HG03064 (cell line): ENCODE measurements at regions not wholly inside any gene's neighbourhood (a gene's known extent, or its start where the extent isn't known, plus 50 kb on each side); places are given as distances from the start of the nearest gene placed in this dataset.
"Not testable (repeated sequence)": the region's sequence is repeated elsewhere in the genome, so short reads cannot be mapped to it uniquely, and the experiment has no call there.

Experiments used
- ATAC-seq: cut with Tn5 transposase; IDR thresholded peaks from one replicate; pipeline ENCODE4 v1.9.1; 2021; ENCODE audit warnings: low read depth; ENCODE audit not compliant: unreplicated experiment

- no peak for ATAC-seq
Observed at GRCh38 chr1:60257531-60257930, 184.0 kb upstream of the C1orf87 start.

GRCh38 chr1:60255565-60255964 is 182.0 kb upstream of the C1orf87 start:
- ATAC-seq = no peak

- no peak for ATAC-seq
Observed at GRCh38 chr1:60251426-60251825, 177.9 kb upstream of the C1orf87 start.

GRCh38 chr1:60247467-60247866 is 173.9 kb upstream of the C1orf87 start:
- not testable (repeated sequence) for ATAC-seq

GRCh38 chr1:60245324-60245723 is 171.8 kb upstream of the C1orf87 start:
- no peak for ATAC-seq

GRCh38 chr1:60244906-60245305 is 171.3 kb upstream of the C1orf87 start:
- no peak for ATAC-seq

GRCh38 chr1:60235275-60235674 is 161.7 kb upstream of the C1orf87 start:
- no peak for ATAC-seq

GRCh38 chr1:60234776-60235175 is 161.2 kb upstream of the C1orf87 start:
- no peak for ATAC-seq

- no peak for ATAC-seq
Observed at GRCh38 chr1:60229821-60230220, 156.3 kb upstream of the C1orf87 start.

GRCh38 chr1:60228041-60228491 is 154.5 kb upstream of the C1orf87 start:
- ATAC-seq = no peak

GRCh38 chr1:60227601-60228000 is 154.0 kb upstream of the C1orf87 start:
- no peak for ATAC-seq

- no peak for ATAC-seq
Observed at GRCh38 chr1:60225486-60225885, 151.9 kb upstream of the C1orf87 start.

GRCh38 chr1:60224523-60224922 is 151.0 kb upstream of the C1orf87 start:
- ATAC-seq = no peak

- no peak for ATAC-seq
Observed at GRCh38 chr1:60223158-60223557, 149.6 kb upstream of the C1orf87 start.

- ATAC-seq = no peak
Observed at GRCh38 chr1:60222360-60223115, 149.0 kb upstream of the C1orf87 start.

GRCh38 chr1:60213253-60213652 is 139.7 kb upstream of the C1orf87 start:
- ATAC-seq = no peak

- no peak for ATAC-seq
Observed at GRCh38 chr1:60196026-60196425, 122.5 kb upstream of the C1orf87 start.

- no peak for ATAC-seq
Observed at GRCh38 chr1:60185684-60186083, 112.1 kb upstream of the C1orf87 start.

- ATAC-seq = no peak
Observed at GRCh38 chr1:60184521-60184920, 111.0 kb upstream of the C1orf87 start.

- no peak for ATAC-seq
Observed at GRCh38 chr1:60173729-60174505, 100.3 kb upstream of the C1orf87 start.

- no peak for ATAC-seq
Observed at GRCh38 chr1:60173006-60173405, 99.4 kb upstream of the C1orf87 start.

GRCh38 chr1:60171801-60172200 is 98.2 kb upstream of the C1orf87 start:
- no peak for ATAC-seq
